Small intestine (tissue), 7 donors: ENCODE measurements at regions not wholly inside any gene's neighbourhood (a gene's known extent, or its start where the extent isn't known, plus 50 kb on each side); places are given as distances from the start of the nearest gene placed in this dataset.

Experiments
- DNase-seq, 2 donors: peaks; one replicate each; pipeline versions ENCODE4 v3.0.0 to v3.0.0-alpha.2; 2013
- FAIRE-seq: peaks from 2 replicates; lab custom pipeline; 2012; peaks lifted over from hg19 to GRCh38; lab: Jason Lieb, UNC
- H3K27ac ChIP-seq, 3 donors: one replicate each; pipeline ENCODE4 v1.5.1; 2013; ENCODE audit warnings: low read length in 2 of 3, mild to moderate bottlenecking in 2 of 3, control low read depth in 1 of 3, inconsistent platforms in 1 of 3, low read depth in 1 of 3, moderate library complexity in 1 of 3
- H3K27me3 ChIP-seq, 3 donors: one replicate each; pipeline ENCODE4 v1.6.1; 2013; ENCODE audit warnings: low read length in 3 of 3, inconsistent platforms in 1 of 3; ENCODE audit not compliant: control insufficient read depth in 3 of 3, insufficient read depth in 3 of 3
- H3K36me3 ChIP-seq, 3 donors: one replicate each; pipeline ENCODE4 v1.6.1; 2013; ENCODE audit warnings: low read length in 3 of 3, inconsistent platforms in 1 of 3, low read depth in 1 of 3, mild to moderate bottlenecking in 1 of 3, moderate library complexity in 1 of 3; ENCODE audit not compliant: control insufficient read depth in 3 of 3, insufficient read depth in 2 of 3
- H3K4me1 ChIP-seq, 3 donors: one replicate each; pipeline ENCODE4 v1.6.1; 2013; ENCODE audit warnings: low read length in 2 of 3, inconsistent platforms in 1 of 3, low read depth in 1 of 3, mild to moderate bottlenecking in 1 of 3, moderate library complexity in 1 of 3; ENCODE audit not compliant: control insufficient read depth in 3 of 3, insufficient read depth in 2 of 3
- H3K4me3 ChIP-seq, 3 donors: one replicate each; pipeline ENCODE4 v1.5.1; 2013; ENCODE audit warnings: low read length in 3 of 3, control low read depth in 1 of 3, inconsistent platforms in 1 of 3, low read depth in 1 of 3, mild to moderate bottlenecking in 1 of 3, moderate library complexity in 1 of 3
- H3K9me3 ChIP-seq, 2 donors: one replicate each; pipeline ENCODE4 v1.6.1; 2013; ENCODE audit warnings: low read depth in 1 of 2, low read length in 1 of 2; ENCODE audit not compliant: control insufficient read depth in 2 of 2, insufficient read depth in 1 of 2
- WGBS, 3 donors: extraction: QIAGEN DNeasy Blood & Tissue Kit; methylation state at CpG; one replicate each; pipeline ENCODE4 v1.1.7; 2013; 5-methylcytosine and 5-hydroxymethylcytosine counted together
- donor health status: healthy with polysubstance abuse.
- donor health status: control.
- donor health status: control.
- donor health status: Bipolar disorder and iron deficiency.
- donor health status: healthy.

DNA sequence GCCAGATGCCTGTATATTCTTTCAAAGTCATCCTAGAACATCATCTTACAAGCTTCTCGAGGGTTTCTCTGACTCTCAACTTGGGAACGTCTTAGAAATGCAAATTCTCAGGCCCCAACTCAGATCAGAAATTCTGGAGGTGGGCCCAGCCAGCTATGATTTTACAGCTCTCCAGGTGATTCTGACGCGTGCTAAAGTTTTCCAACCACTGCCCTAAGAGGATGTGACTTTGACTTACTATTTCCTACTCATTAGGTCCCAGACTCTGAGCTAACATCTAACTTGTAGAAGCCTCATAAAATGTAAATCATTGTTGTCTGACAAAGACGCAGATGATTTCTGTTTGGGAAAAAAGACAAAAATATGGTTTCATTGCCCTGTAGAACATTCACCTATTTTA is 61.1 kb downstream of the IRAG1 start:
- Histone ChIP-seq H3K4me1 (no peaks in the 10 kb centered on the region), H3K9me3 (no peaks in the 10 kb centered on the region), H3K27ac (no peak overlapping the region), H3K4me3 (no peak overlapping the region), H3K27me3 (no peaks in the 10 kb centered on the region), H3K36me3 (peaks cover 0 to 26% (median 0%) of the 10 kb centered on the region in 3 donors)
- FAIRE-seq (no peak), DNase-seq (no peak)
- 72 to 80% (median 75%) methylated on average over 5 of the region's 5 CpGs for WGBS, 3 donors

DNA sequence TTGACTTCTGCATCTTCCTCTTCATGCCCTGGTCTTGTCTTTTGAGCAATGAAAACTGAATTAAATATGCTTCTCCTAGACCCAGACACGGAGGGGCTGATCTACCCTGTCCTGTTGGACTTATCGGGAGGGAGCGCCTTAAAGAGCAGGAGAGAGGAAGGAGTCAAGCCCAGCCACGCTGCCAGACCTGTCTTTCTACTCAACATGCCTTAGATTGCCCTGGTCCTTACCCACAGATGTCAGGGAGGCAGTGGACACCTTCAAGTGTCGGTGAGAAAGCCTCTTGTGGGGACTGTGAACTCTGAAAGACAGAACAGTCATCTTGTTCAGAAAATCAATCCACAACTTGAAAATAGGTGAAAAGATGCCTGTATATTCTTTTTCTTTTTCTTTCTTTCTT is 61.8 kb downstream of the IRAG1 start:
- H3K27ac ChIP-seq, result no peak overlapping the region
- no peaks in the 10 kb centered on the region for H3K27me3 ChIP-seq
- DNase-seq (no peak), FAIRE-seq (no peak)
- H3K4me3 ChIP-seq, result no peak overlapping the region
- no peaks in the 10 kb centered on the region for H3K4me1 ChIP-seq
- H3K36me3 ChIP-seq, result peaks cover 0 to 30% (median 0%) of the 10 kb centered on the region in 3 donors
- WGBS, 3 donors, result 82 to 90% (median 82%) methylated on average over 5 of the region's 5 CpGs
- H3K9me3 ChIP-seq, result no peaks in the 10 kb centered on the region

DNA sequence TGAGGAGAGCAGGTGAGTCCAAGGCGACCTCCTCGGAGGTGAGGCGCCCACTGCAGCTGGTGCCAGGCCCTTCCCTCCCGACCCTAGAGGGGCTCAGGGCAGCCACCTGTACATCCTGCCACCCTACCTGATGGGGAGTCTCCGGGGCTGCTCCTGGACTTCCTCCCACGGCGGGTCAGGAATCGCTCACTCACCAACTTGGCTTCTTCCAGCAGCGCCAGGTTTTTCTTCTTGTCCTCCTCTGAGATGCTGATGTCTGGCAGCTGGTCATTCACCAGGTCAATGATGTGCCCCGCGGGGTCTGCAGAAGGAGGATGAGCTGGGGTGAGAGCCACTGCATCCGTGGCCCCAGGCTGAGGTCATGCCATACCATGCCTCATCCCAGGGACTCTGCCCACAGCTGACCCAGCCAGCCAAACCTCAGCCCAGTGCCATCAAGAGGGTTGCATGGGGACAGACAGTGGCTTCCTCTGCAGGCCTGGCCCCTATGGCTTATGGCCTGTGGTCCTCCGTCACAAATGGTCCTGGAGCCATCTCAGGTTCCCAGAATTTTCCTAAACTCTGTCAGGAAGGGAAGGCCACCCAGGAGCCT is 61.0 kb upstream of the LYVE1 start:
- Histone ChIP-seq H3K4me3 (no peak overlapping the region), H3K27ac (no peak overlapping the region), H3K36me3 (peaks cover 0 to 33% (median 0%) of the 10 kb centered on the region in 3 donors), H3K4me1 (no peaks in the 10 kb centered on the region), H3K9me3 (no peaks in the 10 kb centered on the region), H3K27me3 (no peaks in the 10 kb centered on the region)
- FAIRE-seq, result no peak
- WGBS, 3 donors, result 75 to 87% (median 79%) methylated on average over 9 to 13 of the region's 13 CpGs
- DNase-seq, result no peak

DNA sequence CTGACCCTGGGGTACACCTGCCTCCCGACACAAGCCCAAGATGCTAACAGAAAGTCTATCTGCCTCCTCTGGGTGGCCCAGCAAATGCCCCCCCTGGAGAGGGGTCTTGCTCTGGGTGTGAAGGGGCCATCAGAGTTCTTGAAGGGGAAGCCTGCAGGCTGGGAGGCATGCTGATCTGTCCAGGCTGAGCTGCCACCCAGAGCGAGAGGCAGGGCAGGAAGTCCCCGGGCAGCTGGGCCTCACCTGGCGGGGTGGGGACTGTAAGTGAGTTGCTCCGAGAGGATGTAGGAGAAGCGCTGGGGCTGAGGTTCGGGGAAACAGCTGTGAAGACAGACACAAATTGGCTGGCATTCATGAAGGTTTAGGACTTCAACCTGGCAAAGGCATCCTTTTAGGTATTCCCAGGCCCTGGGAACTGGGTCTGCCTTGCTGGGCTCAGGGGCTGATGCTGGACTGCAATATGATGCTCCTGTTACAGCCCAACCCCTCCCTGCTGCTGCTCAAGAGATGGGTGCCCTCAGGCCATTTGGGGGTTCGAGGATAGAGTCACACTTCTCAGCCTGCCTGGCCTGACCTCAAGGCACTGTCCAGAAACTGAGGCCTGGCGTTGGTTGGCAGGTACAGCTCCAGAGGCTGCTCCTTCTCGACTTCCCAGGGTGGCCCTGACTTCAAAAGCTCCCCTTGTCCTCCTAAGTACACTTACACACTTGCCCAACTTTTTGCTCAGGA is 60.2 kb upstream of the LYVE1 start:
- 72 to 79% (median 73%) methylated on average over 10 of the region's 10 CpGs for WGBS, 3 donors
- Histone ChIP-seq H3K4me1 (no peaks in the 10 kb centered on the region), H3K36me3 (peaks cover 0 to 36% (median 0%) of the 10 kb centered on the region in 3 donors), H3K27me3 (no peaks in the 10 kb centered on the region), H3K9me3 (no peaks in the 10 kb centered on the region), H3K27ac (no peak overlapping the region), H3K4me3 (no peak overlapping the region)
- FAIRE-seq (no peak), DNase-seq (no peak)

DNA sequence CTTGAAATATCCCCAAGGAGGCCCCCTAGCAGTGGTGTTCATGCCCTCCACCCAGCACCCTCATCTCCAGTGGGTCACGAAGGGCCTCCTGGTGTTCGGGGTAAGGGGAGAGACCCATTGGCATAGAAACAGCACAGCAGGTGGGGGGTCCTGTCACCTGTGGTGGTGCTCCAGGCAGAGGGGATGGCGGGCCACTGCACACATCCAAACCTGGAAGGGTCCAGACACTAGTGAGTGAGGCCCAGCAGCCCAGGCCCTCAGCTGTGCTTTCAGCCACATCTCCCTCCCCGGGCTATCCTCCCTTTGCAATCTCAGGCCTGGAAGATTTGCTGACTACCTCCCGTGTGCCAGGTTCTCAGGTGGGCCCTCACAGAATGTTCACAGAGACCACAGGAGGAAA is 59.4 kb upstream of the LYVE1 start:
- no peaks in the 10 kb centered on the region for H3K27me3 ChIP-seq
- no peaks in the 10 kb centered on the region for H3K9me3 ChIP-seq
- no peak overlapping the region for H3K4me3 ChIP-seq
- DNase-seq, result no peak
- no peaks in the 10 kb centered on the region for H3K4me1 ChIP-seq
- peaks cover 0 to 39% (median 0%) of the 10 kb centered on the region in 3 donors for H3K36me3 ChIP-seq
- H3K27ac ChIP-seq, result no peak overlapping the region
- WGBS, 3 donors, result 89 to 99% (median 92%) methylated on average over 5 of the region's 5 CpGs
- no peak for FAIRE-seq

DNA sequence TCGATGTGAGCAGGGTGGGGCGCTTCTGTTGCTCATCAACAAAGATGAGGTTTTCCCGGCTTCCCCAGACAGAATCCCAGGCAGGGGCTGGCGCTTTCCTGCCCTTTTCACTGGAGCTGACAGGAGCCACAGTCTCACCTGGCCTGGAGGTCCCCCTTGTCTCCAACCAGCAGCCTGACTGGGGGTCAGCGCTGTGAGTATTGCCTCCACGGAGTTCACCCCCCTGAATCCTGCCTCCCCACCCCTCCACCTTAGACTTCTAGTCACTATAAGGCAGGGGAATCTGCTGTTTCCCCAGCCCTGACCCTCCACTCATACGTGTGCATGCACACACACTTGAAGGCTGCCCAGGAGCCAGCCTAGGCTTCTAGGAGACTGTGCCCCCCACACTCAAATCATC is 58.8 kb upstream of the LYVE1 start:
- DNase-seq (no peak), FAIRE-seq (no peak)
- Histone ChIP-seq H3K27me3 (no peaks in the 10 kb centered on the region), H3K9me3 (no peaks in the 10 kb centered on the region), H3K4me1 (no peaks in the 10 kb centered on the region), H3K36me3 (peaks cover 0 to 39% (median 0%) of the 10 kb centered on the region in 3 donors), H3K4me3 (no peak overlapping the region), H3K27ac (no peak overlapping the region)
- 89 to 94% (median 89%) methylated on average over 7 of the region's 7 CpGs for WGBS, 3 donors

DNA sequence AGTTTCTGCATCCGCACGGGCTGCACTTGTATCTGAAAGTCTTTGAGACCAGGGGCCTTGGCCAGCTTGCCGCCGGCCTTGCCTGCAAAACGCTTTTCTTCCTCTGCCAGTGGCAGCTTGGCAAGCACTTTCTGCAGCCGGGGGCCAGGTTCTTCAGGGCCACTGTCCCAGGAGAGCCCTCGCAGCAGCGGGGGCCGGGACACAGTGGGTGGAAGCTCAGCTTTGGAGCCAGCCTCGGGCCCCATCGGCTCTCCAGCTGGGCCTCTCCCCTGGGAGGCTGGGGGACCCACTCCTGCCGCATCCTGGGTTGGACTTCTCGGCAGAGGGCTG is 57.5 kb upstream of the LYVE1 start:
- no peaks in the 10 kb centered on the region for H3K9me3 ChIP-seq
- DNase-seq, result no peak
- H3K4me3 ChIP-seq, result no peak overlapping the region
- H3K4me1 ChIP-seq, result no peaks in the 10 kb centered on the region
- H3K27ac ChIP-seq, result no peak overlapping the region
- H3K27me3 ChIP-seq, result no peaks in the 10 kb centered on the region
- WGBS, 3 donors, result 84 to 92% (median 84%) methylated on average over 13 of the region's 13 CpGs
- peaks cover 0 to 39% (median 0%) of the 10 kb centered on the region in 3 donors for H3K36me3 ChIP-seq
- no peak for FAIRE-seq

DNA sequence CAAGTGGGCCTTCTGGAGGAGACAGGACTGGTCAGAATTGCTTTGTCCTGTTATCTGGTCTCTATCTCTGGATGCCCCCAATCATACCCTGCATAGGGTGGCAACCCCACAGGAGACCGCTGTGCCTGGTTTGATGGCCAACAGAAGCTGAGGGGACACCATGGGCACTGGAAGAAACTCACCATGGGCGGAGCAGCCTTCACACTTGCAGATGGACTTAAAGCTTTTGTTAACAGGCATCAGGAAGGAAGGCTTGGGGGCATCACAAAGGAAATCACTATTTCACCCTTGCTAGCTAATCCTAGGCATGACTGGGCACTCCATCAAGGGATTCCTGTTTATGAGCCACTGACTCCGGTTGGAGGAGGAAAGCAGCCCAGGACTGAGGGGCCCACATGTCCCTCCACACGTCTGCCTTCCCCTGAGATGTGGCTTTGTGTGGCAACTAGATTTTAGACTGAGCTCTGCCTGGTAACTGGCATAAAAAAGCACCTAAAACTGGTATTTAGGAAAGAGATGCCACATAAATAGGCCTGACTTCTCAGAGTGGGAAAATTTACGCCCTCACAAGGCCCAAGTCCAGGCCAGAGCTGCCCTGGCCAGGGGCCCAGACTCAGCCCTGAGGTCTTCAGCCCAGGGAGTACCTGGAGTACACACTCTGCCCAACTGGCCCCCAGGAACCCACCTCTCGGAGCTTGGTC is 57.0 kb upstream of the LYVE1 start:
- FAIRE-seq (no peak), DNase-seq (no peak)
- Histone ChIP-seq H3K9me3 (no peaks in the 10 kb centered on the region), H3K4me3 (no peak overlapping the region), H3K27me3 (no peaks in the 10 kb centered on the region), H3K27ac (peak overlapping the region in 1 of 3 donors; percentile 1), H3K36me3 (peaks cover 0 to 35% (median 0%) of the 10 kb centered on the region in 3 donors), H3K4me1 (no peaks in the 10 kb centered on the region)
- WGBS, 3 donors, result 84 to 89% (median 86%) methylated on average over 6 of the region's 6 CpGs
